ENCODE measurements at regions not wholly inside any gene's neighbourhood (a gene's known extent, or its start where the extent isn't known, plus 50 kb on each side); places are given as distances from the start of the nearest gene placed in this dataset.

GRCh38 chr7:26590709-26591108 is 273.7 kb downstream of the SKAP2 start:
- Histone ChIP-seq H3K9me3 (no peaks in the 10 kb centered on the region), H3K27ac (no peak overlapping the region), H3K27me3 (ENCODE audit: insufficient read depth in 3 of 3, low read length in 2 of 3) (no peaks in the 10 kb centered on the region), H3K36me3 (ENCODE audit: insufficient read depth in 1 of 2, low read depth in 1 of 2) (no peaks in the 10 kb centered on the region), H3K4me3 (no peak overlapping the region), H3K4me1 (no peaks in the 10 kb centered on the region)
- intact Hi-C loops (cut with DNase I): no loop called here
- ATAC-seq (no peak), DNase-seq (no peak)
- TF ChIP-seq CTCF (IDR thresholded peaks at IDR 0.05): no peak
- 83 to 86% (median 85%) methylated on average over 2 of the region's 2 CpGs for WGBS, 3 donors

- H3K27me3 ChIP-seq (ENCODE audit: insufficient read depth in 3 of 3, low read length in 2 of 3): no peaks in the 10 kb centered on the region
- H3K27ac ChIP-seq: no peak overlapping the region
- no peaks in the 10 kb centered on the region for H3K36me3 ChIP-seq (ENCODE audit: insufficient read depth in 1 of 2, low read depth in 1 of 2)
- no peak for DNase-seq
- no peak overlapping the region for H3K4me3 ChIP-seq
- intact Hi-C loops (cut with DNase I): no loop called here
- ATAC-seq: no peak
- H3K9me3 ChIP-seq: no peaks in the 10 kb centered on the region
- H3K4me1 ChIP-seq: no peaks in the 10 kb centered on the region
- TF ChIP-seq CTCF (IDR thresholded peaks at IDR 0.05): no peak
Measured at GRCh38 chr7:26592011-26592410, 272.4 kb downstream of the SKAP2 start.

GRCh38 chr7:26593393-26593792 is 271.0 kb downstream of the SKAP2 start:
- Histone ChIP-seq H3K27me3 (ENCODE audit: insufficient read depth in 3 of 3, low read length in 2 of 3) (no peaks in the 10 kb centered on the region), H3K4me3 (no peak overlapping the region), H3K36me3 (ENCODE audit: insufficient read depth in 1 of 2, low read depth in 1 of 2) (no peaks in the 10 kb centered on the region), H3K27ac (no peak overlapping the region), H3K9me3 (no peaks in the 10 kb centered on the region), H3K4me1 (no peaks in the 10 kb centered on the region)
- intact Hi-C loops (cut with DNase I): no loop called here
- DNase-seq: peak; percentile 38 to 61
- ATAC-seq: no peak
- 17 to 23% (median 22%) methylated on average over 9 of the region's 9 CpGs for whole genome bisulfite sequencing, 3 donors
- no peak for TF ChIP-seq CTCF (IDR thresholded peaks at IDR 0.05)

GRCh38 chr7:26593896-26594295 is 270.5 kb downstream of the SKAP2 start:
- Histone ChIP-seq H3K4me3 (no peak overlapping the region), H3K27me3 (ENCODE audit: insufficient read depth in 3 of 3, low read length in 2 of 3) (no peaks in the 10 kb centered on the region), H3K36me3 (ENCODE audit: insufficient read depth in 1 of 2, low read depth in 1 of 2) (no peaks in the 10 kb centered on the region), H3K9me3 (no peaks in the 10 kb centered on the region), H3K27ac (no peak overlapping the region), H3K4me1 (no peaks in the 10 kb centered on the region)
- ATAC-seq: no peak
- no peak for TF ChIP-seq CTCF (IDR thresholded peaks at IDR 0.05)
- intact Hi-C loops (cut with DNase I): no loop called here
- no peak for DNase-seq
- WGBS, 3 donors: 25 to 38% (median 29%) methylated on average over 5 of the region's 5 CpGs

GRCh38 chr7:26594553-26594952 is 269.8 kb downstream of the SKAP2 start:
- no peak for TF ChIP-seq CTCF (IDR thresholded peaks at IDR 0.05)
- ATAC-seq (no peak), DNase-seq (no peak)
- H3K9me3 ChIP-seq: no peaks in the 10 kb centered on the region
- H3K4me1 ChIP-seq: no peaks in the 10 kb centered on the region
- no peak overlapping the region for H3K27ac ChIP-seq
- intact Hi-C loops (cut with DNase I): no loop called here
- no peaks in the 10 kb centered on the region for H3K36me3 ChIP-seq (ENCODE audit: insufficient read depth in 1 of 2, low read depth in 1 of 2)
- H3K4me3 ChIP-seq: no peak overlapping the region
- H3K27me3 ChIP-seq (ENCODE audit: insufficient read depth in 3 of 3, low read length in 2 of 3): no peaks in the 10 kb centered on the region
- 67 to 76% (median 70%) methylated on average over 6 of the region's 6 CpGs for WGBS, 3 donors
